B cell (primary cell): ENCODE measurements at regions not wholly inside any gene's neighbourhood (a gene's known extent, or its start where the extent isn't known, plus 50 kb on each side); places are given as distances from the start of the nearest gene placed in this dataset.

ENCODE experiments used
- EZH2 ChIP-seq: IDR thresholded peaks from 2 replicates; pipeline ENCODE4 v1.6.1; 2012; ENCODE audit warnings: borderline replicate concordance, low read depth, mild to moderate bottlenecking, moderate library complexity, low read length; ENCODE audit not compliant: insufficient read depth, poor library complexity, severe bottlenecking
- TF ChIP-seq, protein P1 (sequence below): fragments of 200-600 bp; IDR thresholded peaks from one replicate; pipeline ENCODE4 v1.8.0; 2022; ENCODE audit warnings: antibody characterized with exemption, mild to moderate bottlenecking

DNA sequence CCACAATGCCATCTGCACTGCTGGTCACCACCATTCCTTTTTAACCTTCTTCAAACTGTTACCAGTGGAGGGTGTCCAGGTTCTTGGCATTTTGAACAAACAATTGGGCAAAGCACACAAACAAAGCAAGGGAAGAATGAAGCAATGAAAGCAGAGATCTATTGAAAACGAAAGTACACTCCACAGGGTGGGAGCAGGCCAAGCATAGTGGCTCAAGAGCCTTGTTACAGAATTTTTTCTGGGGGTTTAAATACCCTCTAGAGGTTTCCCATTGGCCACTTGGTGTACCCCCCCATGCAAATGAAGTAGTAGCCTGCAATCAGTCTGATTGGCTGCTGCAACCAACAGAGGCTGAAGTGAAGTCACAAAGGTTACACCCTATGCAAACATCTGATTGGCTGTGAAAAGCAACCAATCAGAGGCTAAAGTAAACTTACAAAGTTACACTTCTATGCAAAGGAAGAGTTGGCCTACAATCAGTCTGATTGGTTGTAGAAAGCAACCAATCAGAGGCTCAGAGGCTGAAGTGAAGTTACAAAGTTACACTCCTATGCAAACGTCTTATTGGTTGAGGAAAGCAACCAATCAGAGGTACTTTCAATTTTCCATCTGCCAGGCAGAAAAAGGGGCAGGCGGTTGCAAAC, 103.2 kb upstream of the WAC start:
- TF ChIP-seq EZH2, result no peak
- TF ChIP-seq, protein P1, sequence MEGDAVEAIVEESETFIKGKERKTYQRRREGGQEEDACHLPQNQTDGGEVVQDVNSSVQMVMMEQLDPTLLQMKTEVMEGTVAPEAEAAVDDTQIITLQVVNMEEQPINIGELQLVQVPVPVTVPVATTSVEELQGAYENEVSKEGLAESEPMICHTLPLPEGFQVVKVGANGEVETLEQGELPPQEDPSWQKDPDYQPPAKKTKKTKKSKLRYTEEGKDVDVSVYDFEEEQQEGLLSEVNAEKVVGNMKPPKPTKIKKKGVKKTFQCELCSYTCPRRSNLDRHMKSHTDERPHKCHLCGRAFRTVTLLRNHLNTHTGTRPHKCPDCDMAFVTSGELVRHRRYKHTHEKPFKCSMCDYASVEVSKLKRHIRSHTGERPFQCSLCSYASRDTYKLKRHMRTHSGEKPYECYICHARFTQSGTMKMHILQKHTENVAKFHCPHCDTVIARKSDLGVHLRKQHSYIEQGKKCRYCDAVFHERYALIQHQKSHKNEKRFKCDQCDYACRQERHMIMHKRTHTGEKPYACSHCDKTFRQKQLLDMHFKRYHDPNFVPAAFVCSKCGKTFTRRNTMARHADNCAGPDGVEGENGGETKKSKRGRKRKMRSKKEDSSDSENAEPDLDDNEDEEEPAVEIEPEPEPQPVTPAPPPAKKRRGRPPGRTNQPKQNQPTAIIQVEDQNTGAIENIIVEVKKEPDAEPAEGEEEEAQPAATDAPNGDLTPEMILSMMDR, result no peak
